Inflammatory macrophage (primary cell): ENCODE measurements at regions not wholly inside any gene's neighbourhood (a gene's known extent, or its start where the extent isn't known, plus 50 kb on each side); places are given as distances from the start of the nearest gene placed in this dataset.

Source experiments
- DNase-seq, 2 donors: peaks; one replicate each; pipeline ENCODE4 v3.0.0-alpha.2; 2020 to 2022

- no peak for DNase-seq
Observed at GRCh38 chr3:35524856-35525255, 114.5 kb upstream of the ARPP21 start.

- DNase-seq, result no peak
Observed at GRCh38 chr3:35528728-35529127, 110.6 kb upstream of the ARPP21 start.

- DNase-seq, result no peak
Observed at GRCh38 chr3:35529337-35529736, 110.0 kb upstream of the ARPP21 start.

GRCh38 chr3:35537265-35537664 lies 102.1 kb upstream of the ARPP21 start:
- no peak for DNase-seq

GRCh38 chr3:35544976-35545375 lies 94.3 kb upstream of the ARPP21 start:
- DNase-seq, result no peak

GRCh38 chr3:35549690-35550089 lies 89.6 kb upstream of the ARPP21 start:
- DNase-seq, result no peak

GRCh38 chr3:35562141-35562540 lies 77.2 kb upstream of the ARPP21 start:
- no peak for DNase-seq

- DNase-seq, result no peak
Observed at GRCh38 chr3:35565048-35565447, 74.3 kb upstream of the ARPP21 start.
